ENCODE measurements at regions not wholly inside any gene's neighbourhood (a gene's known extent, or its start where the extent isn't known, plus 50 kb on each side); places are given as distances from the start of the nearest gene placed in this dataset.

DNA sequence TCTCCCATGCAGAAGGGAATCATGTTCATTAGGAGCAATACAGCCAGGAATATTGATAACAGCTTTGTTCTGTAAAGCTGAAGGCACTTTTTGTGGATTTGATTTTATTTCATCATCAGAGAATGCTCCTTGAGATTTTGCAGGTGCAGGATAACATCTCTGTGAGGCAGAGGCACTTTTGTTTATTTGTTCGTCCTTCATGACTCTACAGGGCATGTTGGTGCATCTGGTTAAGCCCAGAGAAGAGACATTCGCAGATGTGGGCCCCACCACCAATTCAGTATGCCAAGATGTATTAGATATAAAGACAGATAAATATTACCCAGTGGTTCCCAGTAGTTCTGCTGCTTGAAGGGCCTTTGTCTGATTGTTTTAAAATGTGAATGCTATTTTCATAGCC, 368.1 kb upstream of the SEMA6D start:
- TF ChIP-seq, protein P1, sequence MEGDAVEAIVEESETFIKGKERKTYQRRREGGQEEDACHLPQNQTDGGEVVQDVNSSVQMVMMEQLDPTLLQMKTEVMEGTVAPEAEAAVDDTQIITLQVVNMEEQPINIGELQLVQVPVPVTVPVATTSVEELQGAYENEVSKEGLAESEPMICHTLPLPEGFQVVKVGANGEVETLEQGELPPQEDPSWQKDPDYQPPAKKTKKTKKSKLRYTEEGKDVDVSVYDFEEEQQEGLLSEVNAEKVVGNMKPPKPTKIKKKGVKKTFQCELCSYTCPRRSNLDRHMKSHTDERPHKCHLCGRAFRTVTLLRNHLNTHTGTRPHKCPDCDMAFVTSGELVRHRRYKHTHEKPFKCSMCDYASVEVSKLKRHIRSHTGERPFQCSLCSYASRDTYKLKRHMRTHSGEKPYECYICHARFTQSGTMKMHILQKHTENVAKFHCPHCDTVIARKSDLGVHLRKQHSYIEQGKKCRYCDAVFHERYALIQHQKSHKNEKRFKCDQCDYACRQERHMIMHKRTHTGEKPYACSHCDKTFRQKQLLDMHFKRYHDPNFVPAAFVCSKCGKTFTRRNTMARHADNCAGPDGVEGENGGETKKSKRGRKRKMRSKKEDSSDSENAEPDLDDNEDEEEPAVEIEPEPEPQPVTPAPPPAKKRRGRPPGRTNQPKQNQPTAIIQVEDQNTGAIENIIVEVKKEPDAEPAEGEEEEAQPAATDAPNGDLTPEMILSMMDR (IDR thresholded peaks at IDR 0.05): no peak
- TF ChIP-seq, protein P2, sequence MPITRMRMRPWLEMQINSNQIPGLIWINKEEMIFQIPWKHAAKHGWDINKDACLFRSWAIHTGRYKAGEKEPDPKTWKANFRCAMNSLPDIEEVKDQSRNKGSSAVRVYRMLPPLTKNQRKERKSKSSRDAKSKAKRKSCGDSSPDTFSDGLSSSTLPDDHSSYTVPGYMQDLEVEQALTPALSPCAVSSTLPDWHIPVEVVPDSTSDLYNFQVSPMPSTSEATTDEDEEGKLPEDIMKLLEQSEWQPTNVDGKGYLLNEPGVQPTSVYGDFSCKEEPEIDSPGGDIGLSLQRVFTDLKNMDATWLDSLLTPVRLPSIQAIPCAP (CRISPR knock-in tag; IDR thresholded peaks at IDR 0.05): no peak
- no peak for TF ChIP-seq NFE2L1 (CRISPR knock-in tag; IDR thresholded peaks at IDR 0.05)
- TF ChIP-seq, protein P3, sequence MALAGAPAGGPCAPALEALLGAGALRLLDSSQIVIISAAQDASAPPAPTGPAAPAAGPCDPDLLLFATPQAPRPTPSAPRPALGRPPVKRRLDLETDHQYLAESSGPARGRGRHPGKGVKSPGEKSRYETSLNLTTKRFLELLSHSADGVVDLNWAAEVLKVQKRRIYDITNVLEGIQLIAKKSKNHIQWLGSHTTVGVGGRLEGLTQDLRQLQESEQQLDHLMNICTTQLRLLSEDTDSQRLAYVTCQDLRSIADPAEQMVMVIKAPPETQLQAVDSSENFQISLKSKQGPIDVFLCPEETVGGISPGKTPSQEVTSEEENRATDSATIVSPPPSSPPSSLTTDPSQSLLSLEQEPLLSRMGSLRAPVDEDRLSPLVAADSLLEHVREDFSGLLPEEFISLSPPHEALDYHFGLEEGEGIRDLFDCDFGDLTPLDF (CRISPR knock-in tag; IDR thresholded peaks at IDR 0.05): no peak
- TF ChIP-seq TEAD4 (CRISPR knock-in tag; IDR thresholded peaks at IDR 0.05): no peak
- TF ChIP-seq, protein P4, sequence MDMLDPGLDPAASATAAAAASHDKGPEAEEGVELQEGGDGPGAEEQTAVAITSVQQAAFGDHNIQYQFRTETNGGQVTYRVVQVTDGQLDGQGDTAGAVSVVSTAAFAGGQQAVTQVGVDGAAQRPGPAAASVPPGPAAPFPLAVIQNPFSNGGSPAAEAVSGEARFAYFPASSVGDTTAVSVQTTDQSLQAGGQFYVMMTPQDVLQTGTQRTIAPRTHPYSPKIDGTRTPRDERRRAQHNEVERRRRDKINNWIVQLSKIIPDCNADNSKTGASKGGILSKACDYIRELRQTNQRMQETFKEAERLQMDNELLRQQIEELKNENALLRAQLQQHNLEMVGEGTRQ (CRISPR knock-in tag; IDR thresholded peaks at IDR 0.05): no peak
- TF ChIP-seq, protein P5, sequence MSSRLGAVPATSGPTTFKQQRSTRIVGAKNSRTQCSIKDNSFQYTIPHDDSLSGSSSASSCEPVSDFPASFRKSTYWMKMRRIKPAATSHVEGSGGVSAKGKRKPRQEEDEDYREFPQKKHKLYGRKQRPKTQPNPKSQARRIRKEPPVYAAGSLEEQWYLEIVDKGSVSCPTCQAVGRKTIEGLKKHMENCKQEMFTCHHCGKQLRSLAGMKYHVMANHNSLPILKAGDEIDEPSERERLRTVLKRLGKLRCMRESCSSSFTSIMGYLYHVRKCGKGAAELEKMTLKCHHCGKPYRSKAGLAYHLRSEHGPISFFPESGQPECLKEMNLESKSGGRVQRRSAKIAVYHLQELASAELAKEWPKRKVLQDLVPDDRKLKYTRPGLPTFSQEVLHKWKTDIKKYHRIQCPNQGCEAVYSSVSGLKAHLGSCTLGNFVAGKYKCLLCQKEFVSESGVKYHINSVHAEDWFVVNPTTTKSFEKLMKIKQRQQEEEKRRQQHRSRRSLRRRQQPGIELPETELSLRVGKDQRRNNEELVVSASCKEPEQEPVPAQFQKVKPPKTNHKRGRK (CRISPR knock-in tag; IDR thresholded peaks at IDR 0.05; ENCODE audit: borderline replicate concordance): no peak
- TF ChIP-seq ZNF138 (CRISPR knock-in tag; conservative IDR thresholded peaks at IDR 0.05): no peak
- TF ChIP-seq IRF2 (CRISPR knock-in tag; IDR thresholded peaks at IDR 0.05; ENCODE audit: borderline replicate concordance, low read depth): no peak
- no peak for TF ChIP-seq FOXJ3 (CRISPR knock-in tag; IDR thresholded peaks at IDR 0.05; ENCODE audit: borderline replicate concordance)

Data from WTC11 (cell line).